ENCODE measurements at regions not wholly inside any gene's neighbourhood (a gene's known extent, or its start where the extent isn't known, plus 50 kb on each side); places are given as distances from the start of the nearest gene placed in this dataset.

GRCh38 chr3:150348500-150348899 is 59.6 kb upstream of the TSC22D2 start:
- CTCF ChIA-PET, result no interaction called here
- DNase-seq, result no peak
- no peak overlapping the region for H3K4me3 Mint-ChIP-seq (ENCODE audit: unreplicated experiment)
- peaks cover 7% of the 10 kb centered on the region for H3K36me3 Mint-ChIP-seq (ENCODE audit: insufficient read depth, unreplicated experiment)
- peak overlapping the region; percentile 70 for H3K27ac Mint-ChIP-seq (ENCODE audit: unreplicated experiment)
- H3K9me3 ChIP-seq, result no peaks in the 10 kb centered on the region
- no peaks in the 10 kb centered on the region for H3K27me3 ChIP-seq (replicated peaks; ENCODE audit: control insufficient read depth, insufficient read depth, low read length)
- intact Hi-C loops (cut with micrococcal nuclease; ENCODE audit: unreplicated experiment), result no loop called here
- H3K36me3 ChIP-seq (ENCODE audit: control insufficient read depth, insufficient read depth, low read length), result no peaks in the 10 kb centered on the region
- peaks cover 52% of the 10 kb centered on the region for H3K4me1 ChIP-seq
- TF ChIP-seq CTCF (IDR thresholded peaks at IDR 0.05; ENCODE audit: insufficient read depth in 1 of 2, low read depth in 1 of 2, low read length in 1 of 2, severe bottlenecking in 1 of 2, unreplicated experiment in 1 of 2), result no peak
- H3K27me3 Mint-ChIP-seq (ENCODE audit: insufficient read depth, unreplicated experiment), result no peaks in the 10 kb centered on the region
- H3K9me3 Mint-ChIP-seq (ENCODE audit: unreplicated experiment), result no peaks in the 10 kb centered on the region
- no TSS peak for BruUV-seq (replicated peaks)
- H3K4me3 ChIP-seq (ENCODE audit: low read depth, low read length), result no peak overlapping the region
- POLR2A ChIA-PET, result no interaction called here
- H3K4me1 Mint-ChIP-seq (ENCODE audit: low read depth, unreplicated experiment), result peaks cover 40% of the 10 kb centered on the region

- H3K27me3 ChIP-seq (replicated peaks; ENCODE audit: control insufficient read depth, insufficient read depth, low read length), result no peaks in the 10 kb centered on the region
- no peak for TF ChIP-seq CTCF (IDR thresholded peaks at IDR 0.05; ENCODE audit: insufficient read depth in 1 of 2, low read depth in 1 of 2, low read length in 1 of 2, severe bottlenecking in 1 of 2, unreplicated experiment in 1 of 2)
- BruUV-seq (replicated peaks), result no TSS peak
Measured at GRCh38 chr3:150346981-150347863, 60.9 kb upstream of the TSC22D2 start.

GRCh38 chr3:150346266-150346665 is 61.8 kb upstream of the TSC22D2 start:
- Histone ChIP-seq H3K36me3 (ENCODE audit: control insufficient read depth, insufficient read depth, low read length) (no peaks in the 10 kb centered on the region), H3K4me3 (ENCODE audit: low read depth, low read length) (no peak overlapping the region), H3K9me3 (no peaks in the 10 kb centered on the region), H3K27me3 (replicated peaks; ENCODE audit: control insufficient read depth, insufficient read depth, low read length) (no peaks in the 10 kb centered on the region), H3K4me1 (peaks cover 57% of the 10 kb centered on the region)
- no peak for DNase-seq
- H3K9me3 Mint-ChIP-seq (ENCODE audit: unreplicated experiment), result no peaks in the 10 kb centered on the region
- no peak for TF ChIP-seq CTCF (IDR thresholded peaks at IDR 0.05; ENCODE audit: insufficient read depth in 1 of 2, low read depth in 1 of 2, low read length in 1 of 2, severe bottlenecking in 1 of 2, unreplicated experiment in 1 of 2)
- intact Hi-C loops (cut with micrococcal nuclease; ENCODE audit: unreplicated experiment), result no loop called here
- peak overlapping the region; percentile 64 for H3K27ac Mint-ChIP-seq (ENCODE audit: unreplicated experiment)
- peaks cover 7% of the 10 kb centered on the region for H3K36me3 Mint-ChIP-seq (ENCODE audit: insufficient read depth, unreplicated experiment)
- peaks cover 40% of the 10 kb centered on the region for H3K4me1 Mint-ChIP-seq (ENCODE audit: low read depth, unreplicated experiment)
- no peaks in the 10 kb centered on the region for H3K27me3 Mint-ChIP-seq (ENCODE audit: insufficient read depth, unreplicated experiment)
- ChIA-PET POLR2A (no interaction called here), CTCF (no interaction called here)
- no TSS peak for BruUV-seq (replicated peaks)
- H3K4me3 Mint-ChIP-seq (ENCODE audit: unreplicated experiment), result no peak overlapping the region

More at GRCh38 chr3:150346981-150347863, 60.9 kb upstream of the TSC22D2 start:
- Mint-ChIP-seq H3K4me3 (ENCODE audit: unreplicated experiment) (no peak overlapping the region), H3K4me1 (ENCODE audit: low read depth, unreplicated experiment) (peaks cover 40% of the 10 kb centered on the region), H3K27ac (ENCODE audit: unreplicated experiment) (peak overlapping the region; percentile 64), H3K27me3 (ENCODE audit: insufficient read depth, unreplicated experiment) (no peaks in the 10 kb centered on the region), H3K9me3 (ENCODE audit: unreplicated experiment) (no peaks in the 10 kb centered on the region), H3K36me3 (ENCODE audit: insufficient read depth, unreplicated experiment) (peaks cover 7% of the 10 kb centered on the region)
- POLR2A ChIA-PET, result no interaction called here
- H3K4me1 ChIP-seq, result peaks cover 57% of the 10 kb centered on the region
- no peak overlapping the region for H3K4me3 ChIP-seq (ENCODE audit: low read depth, low read length)
- no peak for DNase-seq
- H3K9me3 ChIP-seq, result no peaks in the 10 kb centered on the region
- no peaks in the 10 kb centered on the region for H3K36me3 ChIP-seq (ENCODE audit: control insufficient read depth, insufficient read depth, low read length)
- CTCF ChIA-PET, result no interaction called here
- intact Hi-C loops (cut with micrococcal nuclease; ENCODE audit: unreplicated experiment), result no loop called here
